PC-9 (cell line): ENCODE measurements at regions not wholly inside any gene's neighbourhood (a gene's known extent, or its start where the extent isn't known, plus 50 kb on each side); places are given as distances from the start of the nearest gene placed in this dataset.

Experiments
- EZH2 ChIP-seq: fragments of 200-600 bp; sonication (generic); IDR thresholded peaks from 2 replicates; pipeline ENCODE4 v1.8.0; 2017; ENCODE audit warnings: antibody characterized with exemption, low read depth
- TF ChIP-seq, protein P1 (sequence below): fragments of 200-600 bp; sonication (generic); conservative IDR thresholded peaks from 2 replicates; pipeline ENCODE4 v1.6.1; 2017; ENCODE audit warnings: mixed run types, antibody characterized with exemption, mild to moderate bottlenecking, moderate library complexity

DNA sequence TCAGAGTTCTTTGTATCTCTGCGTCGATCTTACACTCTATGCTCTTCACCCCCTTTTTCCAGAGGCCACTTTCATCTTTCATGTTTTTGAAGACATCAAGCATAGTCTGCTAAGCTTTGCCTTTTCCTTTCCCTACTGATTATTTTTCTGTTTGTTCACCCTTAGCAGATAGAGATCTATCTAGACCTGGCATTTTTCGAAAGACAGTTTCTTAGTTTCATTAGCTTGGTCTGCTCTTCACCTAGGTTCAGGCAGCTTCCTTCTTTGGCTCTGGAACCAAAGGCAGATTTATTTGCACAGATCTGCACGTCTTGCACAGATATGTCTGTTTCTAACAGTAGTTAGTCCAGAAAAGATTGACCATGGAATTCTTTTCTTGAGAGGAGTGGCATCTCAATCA lies 122.7 kb upstream of the HS3ST5 start:
- TF ChIP-seq, protein P1, sequence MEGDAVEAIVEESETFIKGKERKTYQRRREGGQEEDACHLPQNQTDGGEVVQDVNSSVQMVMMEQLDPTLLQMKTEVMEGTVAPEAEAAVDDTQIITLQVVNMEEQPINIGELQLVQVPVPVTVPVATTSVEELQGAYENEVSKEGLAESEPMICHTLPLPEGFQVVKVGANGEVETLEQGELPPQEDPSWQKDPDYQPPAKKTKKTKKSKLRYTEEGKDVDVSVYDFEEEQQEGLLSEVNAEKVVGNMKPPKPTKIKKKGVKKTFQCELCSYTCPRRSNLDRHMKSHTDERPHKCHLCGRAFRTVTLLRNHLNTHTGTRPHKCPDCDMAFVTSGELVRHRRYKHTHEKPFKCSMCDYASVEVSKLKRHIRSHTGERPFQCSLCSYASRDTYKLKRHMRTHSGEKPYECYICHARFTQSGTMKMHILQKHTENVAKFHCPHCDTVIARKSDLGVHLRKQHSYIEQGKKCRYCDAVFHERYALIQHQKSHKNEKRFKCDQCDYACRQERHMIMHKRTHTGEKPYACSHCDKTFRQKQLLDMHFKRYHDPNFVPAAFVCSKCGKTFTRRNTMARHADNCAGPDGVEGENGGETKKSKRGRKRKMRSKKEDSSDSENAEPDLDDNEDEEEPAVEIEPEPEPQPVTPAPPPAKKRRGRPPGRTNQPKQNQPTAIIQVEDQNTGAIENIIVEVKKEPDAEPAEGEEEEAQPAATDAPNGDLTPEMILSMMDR, result no peak
- no peak for TF ChIP-seq EZH2
